Endothelial cell of umbilical vein (primary cell): ENCODE measurements at regions not wholly inside any gene's neighbourhood (a gene's known extent, or its start where the extent isn't known, plus 50 kb on each side); places are given as distances from the start of the nearest gene placed in this dataset.
"Not testable (repeated sequence)": the region's sequence is repeated elsewhere in the genome, so short reads cannot be mapped to it uniquely, and the experiment has no call there.

Experiments used
- BruUV-seq: library from RNA; stranded (reverse); fragments of 400-500 nt; replicated peaks from 2 replicates; lab custom pipeline; 2021; lab: Mats Ljungman, UMichigan
- CTCF ChIA-PET: fragments of 300-600, 350-600 bp; sonication (Branson Sonifier 250); formaldehyde crosslinking; loops from one replicate; lab custom pipeline; 2021; ENCODE audit warnings: antibody characterized with exemption, inconsistent platforms; lab: Charles Lee
- POLR2A ChIA-PET: fragments of 300-600, 350-600 bp; sonication (Branson Sonifier 250); formaldehyde crosslinking; loops from one replicate; lab custom pipeline; 2021; ENCODE audit warnings: antibody characterized with exemption, inconsistent platforms; lab: Charles Lee
- DNase-seq: peaks from one replicate; pipeline ENCODE4 v3.0.0-alpha.2; 2011; ENCODE audit warnings: low read depth, low spot score
- FAIRE-seq: peaks from 2 replicates; lab custom pipeline; 2011; peaks lifted over from hg19 to GRCh38; lab: Jason Lieb, UNC
- H2AFZ ChIP-seq: 2 replicates; pipeline ENCODE4 v1.6.0; 2012; ENCODE audit warnings: low read depth, low read length, control low read depth, inconsistent platforms
- H3K27ac ChIP-seq: 2 replicates; pipeline ENCODE4 v1.5.1; 2011; ENCODE audit warnings: low read depth, mild to moderate bottlenecking, control low read depth, low read length, moderate library complexity; ENCODE audit not compliant: insufficient read depth
- H3K27me3 ChIP-seq, 2 experiments: 2 replicates each; pipeline versions ENCODE4 v1.6.0 to v1.6.1; 2011; ENCODE audit warnings: low read length in 2 of 2, mixed read lengths in 1 of 2; ENCODE audit not compliant: control insufficient read depth in 2 of 2, insufficient read depth in 2 of 2
- H3K36me3 ChIP-seq, 2 experiments: 2 replicates in 1 of 2; 3 replicates in 1 of 2; pipeline ENCODE4 v1.5.1; 2011; ENCODE audit warnings: low read length in 2 of 2, mild to moderate bottlenecking in 1 of 2, moderate library complexity in 1 of 2; ENCODE audit not compliant: control insufficient read depth in 2 of 2, insufficient read depth in 2 of 2; ENCODE audit errors: extremely low read depth in 1 of 2
- H3K4me1 ChIP-seq: 3 replicates; pipeline ENCODE4 v1.5.1; 2011; ENCODE audit warnings: mild to moderate bottlenecking, low read length; ENCODE audit not compliant: control insufficient read depth, insufficient read depth; ENCODE audit errors: extremely low read depth
- H3K4me2 ChIP-seq: 2 replicates; pipeline ENCODE4 v1.6.1; 2011; ENCODE audit warnings: low read length, control low read depth, mixed read lengths; ENCODE audit not compliant: insufficient read depth
- H3K4me3 ChIP-seq, 3 experiments: fragments of 200-600 bp in 1 of 3; sonication (generic), shearing (Covaris generic) in 1 of 3; replicated peaks in 1 of 3; 2 replicates each; pipeline ENCODE4 v1.5.1; 2011 to 2016; ENCODE audit warnings: control low read depth in 3 of 3, low read length in 3 of 3, mild to moderate bottlenecking in 2 of 3, inconsistent platforms in 1 of 3, low read depth in 1 of 3, moderate library complexity in 1 of 3; ENCODE audit not compliant: insufficient read depth in 1 of 3
- H3K79me2 ChIP-seq: 2 replicates; pipeline ENCODE4 v1.6.0; 2012; ENCODE audit warnings: low read length, inconsistent platforms; ENCODE audit not compliant: control insufficient read depth, insufficient read depth
- H3K9ac ChIP-seq: replicated peaks from 2 replicates; pipeline ENCODE3; 2011; ENCODE audit warnings: low read length, control low read depth; ENCODE audit not compliant: insufficient read depth; ENCODE audit errors: extremely low read depth
- H3K9me1 ChIP-seq: replicated peaks from 3 replicates; pipeline ENCODE4 v1.6.0; 2011; ENCODE audit warnings: mild to moderate bottlenecking, low read length; ENCODE audit not compliant: control insufficient read depth, insufficient read depth; ENCODE audit errors: extremely low read depth
- H3K9me3 ChIP-seq: replicated peaks from 2 replicates; pipeline ENCODE4 v1.5.1; 2012; ENCODE audit warnings: low read length, inconsistent platforms; ENCODE audit not compliant: control insufficient read depth, insufficient read depth
- H4K20me1 ChIP-seq: replicated peaks from 2 replicates; pipeline ENCODE3; 2011; ENCODE audit warnings: mild to moderate bottlenecking, low read length; ENCODE audit not compliant: control insufficient read depth, insufficient read depth; ENCODE audit errors: extremely low read depth
- EZH2 ChIP-seq: IDR thresholded peaks from 2 replicates; pipeline ENCODE4 v1.6.1; 2012; ENCODE audit warnings: borderline replicate concordance, low read depth, mild to moderate bottlenecking, moderate library complexity, low read length, inconsistent platforms; ENCODE audit not compliant: severe bottlenecking
- FOS ChIP-seq: IDR thresholded peaks from 2 replicates; pipeline ENCODE4 v1.6.1; 2011; ENCODE audit warnings: mild to moderate bottlenecking, low read length, moderate library complexity, borderline replicate concordance; ENCODE audit not compliant: insufficient read depth
- GATA2 ChIP-seq: IDR thresholded peaks from 2 replicates; pipeline ENCODE4 v1.7.0; 2011; ENCODE audit warnings: low read depth, mild to moderate bottlenecking, moderate library complexity, mixed read lengths, low read length; ENCODE audit not compliant: insufficient read length, insufficient read depth
- JUN ChIP-seq: IDR thresholded peaks from 2 replicates; pipeline ENCODE4 v1.6.1; 2011; ENCODE audit warnings: borderline replicate concordance, low read depth; ENCODE audit not compliant: insufficient read length, insufficient read depth
- dilution Hi-C: fragments of 300-500 bp; cut with MboI; formaldehyde crosslinking; loops from one replicate; pipeline ENCODE4 v1.15.0; 2019; ENCODE audit warnings: low sequenced_read_pairs; ENCODE audit not compliant: extremely low pct_ligation_motif_present
- intact Hi-C: fragments of 100-400 bp; cut with micrococcal nuclease; formaldehyde crosslinking; loops from one replicate; pipeline ENCODE4 v1.10.0; 2022
- TF ChIP-seq, protein P1 (sequence below): IDR thresholded peaks from 2 replicates; pipeline ENCODE4 v1.6.1; 2011; ENCODE audit not compliant: insufficient read depth, insufficient read length

DNA sequence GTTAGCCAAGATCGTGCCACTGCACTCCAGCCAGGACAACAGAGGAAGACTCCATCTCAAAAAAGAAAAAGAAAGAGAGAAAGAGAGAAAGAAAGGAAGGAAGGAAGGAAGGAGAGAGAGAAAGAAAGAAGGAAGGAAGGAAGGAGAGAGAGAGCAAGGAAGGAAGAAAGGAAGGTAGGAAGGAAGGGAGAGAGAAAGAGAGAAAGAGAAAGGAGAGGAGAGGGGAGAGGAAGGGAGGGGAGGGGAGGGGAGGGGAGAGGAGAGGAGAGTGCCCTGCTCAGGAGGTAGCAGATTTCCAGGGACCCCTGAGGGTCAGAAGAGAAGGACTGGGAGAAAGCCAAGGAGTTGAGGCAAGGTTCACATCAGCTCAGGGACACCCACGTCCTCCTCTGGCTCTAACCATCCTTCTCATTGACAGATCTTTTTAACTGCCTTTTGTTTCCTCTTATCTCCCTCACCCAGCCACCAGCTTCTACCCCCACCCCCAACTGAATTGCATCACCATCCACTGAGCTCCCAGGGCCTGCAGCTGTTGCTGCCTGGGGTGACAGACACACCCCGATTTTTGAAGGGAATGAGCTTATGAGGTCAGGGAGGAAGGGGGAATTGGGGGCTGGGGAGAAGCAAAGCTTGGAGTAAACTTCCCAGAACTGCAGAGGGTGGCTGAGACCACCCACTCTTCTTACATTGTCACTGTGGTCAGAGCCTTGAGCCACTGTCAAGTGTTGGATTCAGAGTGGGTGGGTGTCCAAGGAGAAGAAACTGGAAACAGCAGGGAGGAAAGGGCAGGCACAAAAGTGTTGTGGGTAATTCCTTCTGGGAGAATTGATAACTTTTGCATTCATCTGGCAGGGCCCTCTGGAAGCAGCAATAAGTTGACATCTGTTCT, 91.6 kb downstream of the GLUL start:
- FAIRE-seq (no peak), DNase-seq (no peak)
- TF ChIP-seq, protein P1, sequence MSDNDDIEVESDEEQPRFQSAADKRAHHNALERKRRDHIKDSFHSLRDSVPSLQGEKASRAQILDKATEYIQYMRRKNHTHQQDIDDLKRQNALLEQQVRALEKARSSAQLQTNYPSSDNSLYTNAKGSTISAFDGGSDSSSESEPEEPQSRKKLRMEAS = no peak
- TF ChIP-seq EZH2 (no peak), GATA2 (no peak), JUN (no peak), FOS (no peak)
- dilution Hi-C loops = no loop called here
- Histone ChIP-seq H4K20me1 (no peaks in the 10 kb centered on the region), H2AFZ (no peak overlapping the region), H3K9ac (no peak overlapping the region), H3K36me3 (no peaks in the 10 kb centered on the region), H3K79me2 (no peaks in the 10 kb centered on the region), H3K27ac (no peak overlapping the region), H3K4me3 (no peak overlapping the region), H3K4me1 (no peaks in the 10 kb centered on the region), H3K27me3 (no peaks in the 10 kb centered on the region), H3K9me1 (no peaks in the 10 kb centered on the region), H3K4me2 (no peak overlapping the region), H3K9me3 (no peaks in the 10 kb centered on the region)
- POLR2A ChIA-PET = no interaction called here
- intact Hi-C loops = no loop called here
- BruUV-seq = no TSS peak
- CTCF ChIA-PET = no interaction called here

DNA sequence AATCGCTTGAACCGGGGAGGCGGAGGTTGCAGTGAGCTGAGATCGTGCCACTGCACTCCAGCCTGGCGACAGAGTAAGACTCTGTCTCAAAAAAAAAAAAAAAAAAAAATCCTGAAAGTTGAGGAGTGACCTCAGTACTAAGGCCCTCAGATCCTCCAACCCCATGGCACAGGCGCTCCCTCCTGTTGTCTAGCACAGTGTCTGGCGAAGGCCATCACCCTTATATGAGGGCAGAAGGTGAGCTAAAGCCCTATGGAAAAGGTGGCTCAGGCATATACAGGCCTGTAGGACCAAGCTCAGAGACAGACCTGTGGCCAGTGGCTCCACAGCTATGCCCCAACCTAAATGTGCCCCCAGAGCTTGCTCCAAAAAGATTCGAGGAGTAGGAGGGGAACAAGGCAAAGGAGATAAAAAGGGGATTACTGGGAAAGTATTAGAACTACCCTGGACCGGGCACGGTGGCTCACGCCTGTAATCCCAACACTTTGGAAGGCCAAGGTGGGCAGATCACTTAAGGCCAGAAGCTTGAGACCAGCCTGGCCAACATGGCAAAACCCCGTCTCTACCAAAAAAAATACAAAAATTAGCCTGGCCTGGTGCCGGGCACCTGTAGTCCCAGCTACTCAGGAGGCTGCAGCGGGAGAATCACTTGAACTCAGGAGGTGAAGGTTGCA, 92.4 kb downstream of the GLUL start:
- H3K4me2 ChIP-seq, H3K4me1 ChIP-seq, dilution Hi-C loops, FAIRE-seq, H3K9ac ChIP-seq, H3K9me1 ChIP-seq, CTCF ChIA-PET, H3K27ac ChIP-seq, H2AFZ ChIP-seq, BruUV-seq, H3K36me3 ChIP-seq, POLR2A ChIA-PET, H4K20me1 ChIP-seq, H3K27me3 ChIP-seq, H3K9me3 ChIP-seq, H3K4me3 ChIP-seq, H3K79me2 ChIP-seq, intact Hi-C loops, DNase-seq: not testable (repeated sequence)
